ENCODE measurements at regions not wholly inside any gene's neighbourhood (a gene's known extent, or its start where the extent isn't known, plus 50 kb on each side); places are given as distances from the start of the nearest gene placed in this dataset.

DNA sequence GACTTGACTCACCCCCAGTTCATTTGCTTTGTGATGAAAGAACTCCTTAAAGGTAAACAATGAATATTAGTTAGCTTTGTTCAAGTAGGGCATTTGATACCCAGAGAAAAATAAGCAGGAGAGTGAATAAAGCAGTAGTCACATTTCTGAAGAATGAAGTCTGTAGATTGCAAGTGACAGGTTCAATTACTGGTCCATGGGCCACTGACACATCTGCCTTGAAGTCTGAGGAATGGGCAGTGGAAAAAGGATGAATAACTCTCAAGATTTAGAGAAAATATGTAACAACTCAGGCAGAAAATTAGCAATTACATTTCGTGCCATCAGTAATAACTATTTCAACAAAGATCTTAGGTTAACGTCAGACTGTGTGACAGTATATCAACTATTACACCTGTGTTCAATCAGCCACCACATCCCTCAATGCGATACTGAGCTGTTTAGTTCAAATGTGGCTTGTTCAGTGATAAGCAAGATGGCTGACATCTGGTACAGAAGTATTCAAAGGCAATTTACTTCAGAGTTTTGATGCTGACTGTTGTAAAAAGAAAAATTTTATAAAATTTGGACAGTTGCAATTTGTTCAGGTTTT is 1890.7 kb upstream of the NUDT12 start:
- Mint-ChIP-seq H3K4me1 (no peaks in the 10 kb centered on the region), H3K4me3 (no peak overlapping the region)

DNA sequence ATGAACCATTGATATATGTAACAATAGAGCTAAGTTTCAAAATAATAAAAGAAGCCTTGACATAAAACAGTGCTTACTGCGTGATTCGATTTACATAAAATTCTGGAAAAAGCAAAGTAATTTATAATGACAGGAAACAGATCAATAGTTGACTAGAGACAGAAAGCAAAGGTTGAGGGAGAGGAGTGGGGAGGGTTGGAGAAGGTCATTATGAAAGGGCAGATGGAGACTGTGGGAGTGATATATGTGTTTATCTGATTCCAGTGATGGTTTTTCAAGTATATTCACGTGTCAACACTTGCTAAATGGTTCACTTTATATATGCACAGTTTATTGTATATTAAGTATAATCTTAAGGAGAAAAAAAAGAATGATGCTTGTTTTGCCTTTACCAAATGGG is 1885.7 kb upstream of the NUDT12 start:
- TF ChIP-seq, protein P1, sequence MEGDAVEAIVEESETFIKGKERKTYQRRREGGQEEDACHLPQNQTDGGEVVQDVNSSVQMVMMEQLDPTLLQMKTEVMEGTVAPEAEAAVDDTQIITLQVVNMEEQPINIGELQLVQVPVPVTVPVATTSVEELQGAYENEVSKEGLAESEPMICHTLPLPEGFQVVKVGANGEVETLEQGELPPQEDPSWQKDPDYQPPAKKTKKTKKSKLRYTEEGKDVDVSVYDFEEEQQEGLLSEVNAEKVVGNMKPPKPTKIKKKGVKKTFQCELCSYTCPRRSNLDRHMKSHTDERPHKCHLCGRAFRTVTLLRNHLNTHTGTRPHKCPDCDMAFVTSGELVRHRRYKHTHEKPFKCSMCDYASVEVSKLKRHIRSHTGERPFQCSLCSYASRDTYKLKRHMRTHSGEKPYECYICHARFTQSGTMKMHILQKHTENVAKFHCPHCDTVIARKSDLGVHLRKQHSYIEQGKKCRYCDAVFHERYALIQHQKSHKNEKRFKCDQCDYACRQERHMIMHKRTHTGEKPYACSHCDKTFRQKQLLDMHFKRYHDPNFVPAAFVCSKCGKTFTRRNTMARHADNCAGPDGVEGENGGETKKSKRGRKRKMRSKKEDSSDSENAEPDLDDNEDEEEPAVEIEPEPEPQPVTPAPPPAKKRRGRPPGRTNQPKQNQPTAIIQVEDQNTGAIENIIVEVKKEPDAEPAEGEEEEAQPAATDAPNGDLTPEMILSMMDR (IDR thresholded peaks at IDR 0.05): no peak
- no peaks in the 10 kb centered on the region for H3K27me3 Mint-ChIP-seq (ENCODE audit: low read depth, poor library complexity)
- H3K4me1 Mint-ChIP-seq: no peaks in the 10 kb centered on the region
- H3K9me3 Mint-ChIP-seq: peaks cover 15% of the 10 kb centered on the region
- H3K27ac Mint-ChIP-seq: no peak overlapping the region
- H3K36me3 Mint-ChIP-seq (ENCODE audit: low read depth): no peaks in the 10 kb centered on the region
- DNase-seq: no peak
- no peak overlapping the region for H3K4me3 Mint-ChIP-seq

More for the DNA sequence above, 1890.7 kb upstream of the NUDT12 start:
- H3K27me3 Mint-ChIP-seq (ENCODE audit: low read depth, poor library complexity): no peaks in the 10 kb centered on the region
- H3K9me3 Mint-ChIP-seq: peaks cover 15% of the 10 kb centered on the region
- H3K27ac Mint-ChIP-seq: no peak overlapping the region
- DNase-seq: no peak
- TF ChIP-seq, protein P1 (IDR thresholded peaks at IDR 0.05): no peak
- no peaks in the 10 kb centered on the region for H3K36me3 Mint-ChIP-seq (ENCODE audit: low read depth)

DNA sequence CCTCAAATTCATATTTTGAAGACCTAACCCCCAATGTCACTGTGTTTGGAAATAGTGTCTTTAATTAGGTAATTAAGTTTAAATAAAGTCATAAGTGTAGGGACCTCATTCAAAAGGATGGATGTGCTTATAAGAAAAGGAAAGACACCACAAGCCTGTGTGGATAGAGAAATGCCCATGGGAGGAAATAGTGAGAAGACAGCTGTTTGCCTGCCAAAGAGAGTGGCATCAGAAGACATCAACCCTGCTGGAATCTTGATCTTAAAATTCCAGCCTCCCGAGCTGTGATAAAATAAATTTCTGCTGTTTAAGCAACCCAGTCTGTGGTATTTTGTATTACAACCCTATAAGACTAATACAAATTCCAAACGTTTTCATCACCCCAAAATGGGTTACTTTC is 1867.9 kb upstream of the NUDT12 start:
- Mint-ChIP-seq H3K4me3 (no peak overlapping the region), H3K4me1 (no peaks in the 10 kb centered on the region), H3K27ac (no peak overlapping the region), H3K27me3 (ENCODE audit: low read depth, poor library complexity) (peaks cover 3% of the 10 kb centered on the region), H3K9me3 (no peaks in the 10 kb centered on the region), H3K36me3 (ENCODE audit: low read depth) (no peaks in the 10 kb centered on the region)
- TF ChIP-seq, protein P1 (IDR thresholded peaks at IDR 0.05): no peak
- DNase-seq: no peak

DNA sequence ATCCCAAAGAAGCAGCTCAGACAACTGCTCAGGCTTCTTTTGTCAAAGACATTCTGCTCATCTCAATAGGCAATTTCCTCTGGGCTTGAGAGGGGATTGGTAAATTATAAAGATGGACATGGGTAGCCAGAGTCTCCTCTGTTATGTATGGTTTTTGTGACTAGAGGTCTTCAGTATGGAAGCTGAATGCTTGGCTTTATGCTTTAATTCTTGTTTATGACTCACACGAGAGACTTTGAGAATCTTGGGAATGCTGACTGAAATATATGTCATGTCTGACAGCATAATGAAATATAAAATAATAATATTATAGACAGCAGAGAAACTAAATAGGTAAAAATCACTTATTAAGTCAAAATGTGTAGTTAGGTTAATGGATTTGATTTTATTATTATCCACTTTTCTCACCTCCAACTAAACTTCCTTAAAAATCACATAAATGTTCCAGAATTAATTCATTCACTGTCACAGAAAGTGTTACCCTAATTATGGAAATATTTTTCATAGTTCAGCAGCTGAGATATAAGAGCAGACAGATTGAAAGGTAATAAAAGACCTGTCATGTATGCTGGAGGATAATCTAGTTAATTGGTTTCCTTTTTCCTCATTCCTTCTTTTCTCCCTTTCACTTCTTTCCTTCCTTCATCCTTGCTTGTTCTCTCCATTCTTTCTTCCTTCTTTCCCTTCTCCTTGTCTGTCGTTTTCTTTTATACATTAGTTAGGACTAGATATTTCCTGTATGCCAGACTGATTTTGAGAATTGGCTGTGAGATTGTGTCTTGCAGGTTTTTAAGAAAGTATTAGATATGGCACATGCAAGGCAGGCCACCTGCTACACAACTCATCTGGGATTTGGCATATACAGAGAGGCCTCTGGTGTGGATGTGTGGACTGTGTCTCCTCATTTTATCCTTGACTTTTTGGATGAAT is 1866.1 kb upstream of the NUDT12 start:
- TF ChIP-seq, protein P1 (IDR thresholded peaks at IDR 0.05): no peak
- Mint-ChIP-seq H3K4me3 (no peak overlapping the region), H3K27ac (no peak overlapping the region), H3K9me3 (no peaks in the 10 kb centered on the region), H3K27me3 (ENCODE audit: low read depth, poor library complexity) (peaks cover 3% of the 10 kb centered on the region), H3K4me1 (no peaks in the 10 kb centered on the region), H3K36me3 (ENCODE audit: low read depth) (no peaks in the 10 kb centered on the region)
- DNase-seq: no peak

DNA sequence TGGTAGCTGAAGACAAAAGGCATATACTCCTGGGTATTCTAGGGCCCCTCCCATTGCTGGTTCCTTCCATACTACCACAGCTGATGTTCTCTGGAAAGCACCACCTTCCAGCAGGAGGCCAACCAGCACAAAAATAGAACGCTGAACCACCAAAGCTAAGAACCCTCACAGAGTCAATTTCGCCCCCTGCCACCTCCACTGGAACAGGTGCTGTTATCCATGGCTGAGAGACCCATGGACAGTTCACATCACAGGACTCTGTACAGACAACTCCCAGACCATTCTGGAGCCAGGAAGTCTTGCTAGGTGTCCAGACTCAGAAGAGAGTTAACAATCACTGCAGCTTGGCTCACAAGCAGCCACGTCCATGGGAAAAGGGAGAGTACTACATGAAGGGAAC is 1851.5 kb upstream of the NUDT12 start:
- no peak for DNase-seq
- H3K27ac Mint-ChIP-seq: no peak overlapping the region
- H3K9me3 Mint-ChIP-seq: peaks cover 44% of the 10 kb centered on the region
- TF ChIP-seq, protein P1 (IDR thresholded peaks at IDR 0.05): no peak
- peaks cover 12% of the 10 kb centered on the region for H3K4me1 Mint-ChIP-seq
- H3K4me3 Mint-ChIP-seq: no peak overlapping the region
- H3K36me3 Mint-ChIP-seq (ENCODE audit: low read depth): no peaks in the 10 kb centered on the region
- H3K27me3 Mint-ChIP-seq (ENCODE audit: low read depth, poor library complexity): no peaks in the 10 kb centered on the region

All from nephron progenitor cell (in vitro differentiated cells).